Body of pancreas (tissue), 4 donors: ENCODE measurements at regions not wholly inside any gene's neighbourhood (a gene's known extent, or its start where the extent isn't known, plus 50 kb on each side); places are given as distances from the start of the nearest gene placed in this dataset.
A peak's percentile ranks its signal among the peaks of the same experiment; 100 is the strongest.

Experiments
- ATAC-seq: fragments of 150-250 bp; one replicate; pipeline ENCODE4 v1.9.1; 2016
- DNase-seq, 4 donors: peaks; one replicate each; pipeline ENCODE4 v3.0.0-alpha.2; 2019
- H3K27ac ChIP-seq, 4 donors: fragments of 200-600 bp; sonication (generic); 1 replicate in 3 of 4; 2 replicates in 1 of 4; pipeline versions ENCODE4 v1.5.1 to v1.6.1; 2016 to 2019; ENCODE audit warnings: mild to moderate bottlenecking in 1 of 4, mixed read lengths in 1 of 4, moderate library complexity in 1 of 4
- H3K27me3 ChIP-seq, 2 donors: fragments of 200-600 bp; sonication (generic); one replicate each; pipeline ENCODE4 v1.6.0; 2016; ENCODE audit warnings: mild to moderate bottlenecking in 1 of 2
- H3K36me3 ChIP-seq, 2 donors: fragments of 200-600 bp; sonication (generic); replicated peaks in 1 of 2; 2 replicates each; pipeline ENCODE4 v1.5.1; 2016; ENCODE audit warnings: low read depth in 2 of 2; ENCODE audit not compliant: insufficient read depth in 1 of 2
- H3K4me1 ChIP-seq: fragments of 200-600 bp; sonication (generic); one replicate; pipeline ENCODE4 v1.6.0; 2016
- H3K4me3 ChIP-seq, 2 donors: fragments of 200-600 bp; sonication (generic); 1 replicate in 1 of 2; 2 replicates in 1 of 2; pipeline ENCODE4 v1.5.1; 2016 to 2019
- H3K9me3 ChIP-seq, 3 donors: fragments of 200-600 bp; sonication (generic); 1 replicate in 2 of 3; 2 replicates in 1 of 3; pipeline ENCODE4 v1.5.1; 2016
- POLR2A ChIP-seq, 3 donors: fragments of 450-650 bp; IDR thresholded peaks; one replicate each; pipeline ENCODE4 v1.6.1; 2016; ENCODE audit warnings: antibody characterized with exemption in 3 of 3, mild to moderate bottlenecking in 2 of 3
- WGBS, 2 donors: methylation state at CpG; one replicate each; pipeline ENCODE4 v1.1.5; 2017; 5-methylcytosine and 5-hydroxymethylcytosine counted together
- intact Hi-C: fragments of 100-400 bp; cut with DNase I; formaldehyde crosslinking; loops from one replicate; pipeline ENCODE4 v1.15.1; 2023
- TF ChIP-seq, protein P1 (sequence below), 7 experiments: fragments of 450-650 bp in 4 of 7; fragments of 200-600 bp in 3 of 7; sonication (generic) in 3 of 7; IDR thresholded peaks; one replicate each; pipeline ENCODE4 v1.5.1; 2016 to 2019; ENCODE audit warnings: antibody characterized with exemption in 7 of 7

GRCh38 chr1:208644401-208645160 lies 400.4 kb upstream of the PLXNA2 start:
- WGBS, 2 donors: 34 to 54% methylated on average over 2 of the region's 2 CpGs
- Histone ChIP-seq H3K36me3 (no peaks in the 10 kb centered on the region), H3K9me3 (no peaks in the 10 kb centered on the region), H3K27me3 (no peaks in the 10 kb centered on the region), H3K27ac (no peak overlapping the region), H3K4me1 (no peaks in the 10 kb centered on the region), H3K4me3 (no peak overlapping the region)
- no peak for ATAC-seq
- TF ChIP-seq POLR2A (IDR thresholded peaks at IDR 0.05): no peak
- TF ChIP-seq, protein P1, sequence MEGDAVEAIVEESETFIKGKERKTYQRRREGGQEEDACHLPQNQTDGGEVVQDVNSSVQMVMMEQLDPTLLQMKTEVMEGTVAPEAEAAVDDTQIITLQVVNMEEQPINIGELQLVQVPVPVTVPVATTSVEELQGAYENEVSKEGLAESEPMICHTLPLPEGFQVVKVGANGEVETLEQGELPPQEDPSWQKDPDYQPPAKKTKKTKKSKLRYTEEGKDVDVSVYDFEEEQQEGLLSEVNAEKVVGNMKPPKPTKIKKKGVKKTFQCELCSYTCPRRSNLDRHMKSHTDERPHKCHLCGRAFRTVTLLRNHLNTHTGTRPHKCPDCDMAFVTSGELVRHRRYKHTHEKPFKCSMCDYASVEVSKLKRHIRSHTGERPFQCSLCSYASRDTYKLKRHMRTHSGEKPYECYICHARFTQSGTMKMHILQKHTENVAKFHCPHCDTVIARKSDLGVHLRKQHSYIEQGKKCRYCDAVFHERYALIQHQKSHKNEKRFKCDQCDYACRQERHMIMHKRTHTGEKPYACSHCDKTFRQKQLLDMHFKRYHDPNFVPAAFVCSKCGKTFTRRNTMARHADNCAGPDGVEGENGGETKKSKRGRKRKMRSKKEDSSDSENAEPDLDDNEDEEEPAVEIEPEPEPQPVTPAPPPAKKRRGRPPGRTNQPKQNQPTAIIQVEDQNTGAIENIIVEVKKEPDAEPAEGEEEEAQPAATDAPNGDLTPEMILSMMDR (IDR thresholded peaks at IDR 0.05): no peak
- no peak for DNase-seq
- intact Hi-C loops: no loop called here

- WGBS, 2 donors: 79 to 87% methylated on average over 2 of the region's 2 CpGs
- Histone ChIP-seq H3K4me1 (no peaks in the 10 kb centered on the region), H3K27ac (no peak overlapping the region), H3K4me3 (no peak overlapping the region), H3K27me3 (no peaks in the 10 kb centered on the region), H3K9me3 (no peaks in the 10 kb centered on the region), H3K36me3 (no peaks in the 10 kb centered on the region)
- no peak for TF ChIP-seq POLR2A (IDR thresholded peaks at IDR 0.05)
- TF ChIP-seq, protein P1 (IDR thresholded peaks at IDR 0.05): no peak
- DNase-seq (no peak), ATAC-seq (no peak)
- intact Hi-C loops: no loop called here
These were observed 402.2 kb upstream of the PLXNA2 start for GRCh38 chr1:208646431-208646830.

- TF ChIP-seq, protein P1 (IDR thresholded peaks at IDR 0.05): no peak
- no peak for TF ChIP-seq POLR2A (IDR thresholded peaks at IDR 0.05)
- intact Hi-C loops: no loop called here
- Histone ChIP-seq H3K27ac (no peak overlapping the region), H3K9me3 (no peaks in the 10 kb centered on the region), H3K27me3 (peaks cover 0 to 1% of the 10 kb centered on the region in 2 donors), H3K36me3 (no peaks in the 10 kb centered on the region), H3K4me3 (no peak overlapping the region), H3K4me1 (no peaks in the 10 kb centered on the region)
- DNase-seq (no peak), ATAC-seq (no peak)
- 56 to 57% methylated on average over 3 of the region's 3 CpGs for WGBS, 2 donors
These were observed 404.0 kb upstream of the PLXNA2 start for GRCh38 chr1:208648146-208648545.

DNA sequence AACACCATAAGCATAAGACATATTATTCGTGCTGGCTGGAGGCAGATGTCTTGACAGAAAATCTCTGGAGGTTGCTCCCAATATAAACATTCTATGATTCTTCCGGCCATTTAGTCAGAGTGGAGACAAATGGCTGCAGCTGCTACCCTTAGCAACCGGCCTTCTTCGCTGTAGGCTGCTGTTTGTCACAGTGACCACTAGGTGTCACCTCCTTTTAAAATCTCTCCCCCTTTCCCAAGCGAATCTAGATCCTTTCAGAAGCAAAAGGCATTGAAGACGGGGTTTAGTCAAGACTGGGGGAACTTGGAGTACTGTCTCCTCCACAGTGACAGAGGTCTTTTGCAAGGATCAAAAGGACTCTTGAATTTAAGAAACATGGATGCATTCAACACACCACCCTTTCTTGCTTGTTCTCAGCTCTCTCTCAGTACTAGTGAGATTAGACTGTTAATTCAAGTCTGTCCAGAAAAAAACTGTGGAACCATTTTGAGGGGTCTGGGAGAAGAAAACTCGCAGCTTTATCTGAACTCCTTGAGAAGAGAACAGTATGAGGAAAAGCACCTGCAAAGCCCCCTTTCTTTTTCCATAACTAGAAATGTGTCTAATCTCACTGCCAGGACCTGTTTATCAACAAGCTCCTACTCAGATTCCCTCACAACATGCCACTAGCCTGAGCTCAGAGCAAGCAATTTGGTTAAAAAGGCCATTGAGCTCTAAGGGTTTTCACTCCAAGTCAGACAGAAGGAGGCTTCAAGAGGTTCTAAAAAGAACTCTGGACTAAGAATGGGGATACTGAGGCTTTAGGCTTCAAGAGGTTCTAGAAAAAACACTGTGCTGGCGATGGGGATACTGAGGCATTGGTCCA lies 408.3 kb upstream of the PLXNA2 start:
- WGBS, 2 donors: 9 to 11% methylated on average over 8 of the region's 8 CpGs
- DNase-seq: peak; percentile 54 to 66 (median 64)
- Histone ChIP-seq H3K36me3 (no peaks in the 10 kb centered on the region), H3K27me3 (peaks cover 0 to 4% of the 10 kb centered on the region in 2 donors), H3K4me1 (no peaks in the 10 kb centered on the region), H3K4me3 (no peak overlapping the region), H3K9me3 (no peaks in the 10 kb centered on the region), H3K27ac (no peak overlapping the region)
- peak; percentile 85 for ATAC-seq
- TF ChIP-seq, protein P1 (IDR thresholded peaks at IDR 0.05): peak; percentile 76 to 84 (median 83)
- TF ChIP-seq POLR2A (IDR thresholded peaks at IDR 0.05): no peak
- intact Hi-C loops: loop anchor here (10.0 kb wide), 1 partner anchor 552 kb away; no protein-coding TSS in a partner anchor
